HK-2 (cell line): ENCODE measurements at regions not wholly inside any gene's neighbourhood (a gene's known extent, or its start where the extent isn't known, plus 50 kb on each side); places are given as distances from the start of the nearest gene placed in this dataset.
A peak's percentile ranks its signal among the peaks of the same experiment; 100 is the strongest.
"Not testable (repeated sequence)": the region's sequence is repeated elsewhere in the genome, so short reads cannot be mapped to it uniquely, and the experiment has no call there.

Experiments
- DNase-seq: peaks from one replicate; pipeline ENCODE4 v3.0.0-alpha.2; 2018; ENCODE audit not compliant: unreplicated experiment

DNA sequence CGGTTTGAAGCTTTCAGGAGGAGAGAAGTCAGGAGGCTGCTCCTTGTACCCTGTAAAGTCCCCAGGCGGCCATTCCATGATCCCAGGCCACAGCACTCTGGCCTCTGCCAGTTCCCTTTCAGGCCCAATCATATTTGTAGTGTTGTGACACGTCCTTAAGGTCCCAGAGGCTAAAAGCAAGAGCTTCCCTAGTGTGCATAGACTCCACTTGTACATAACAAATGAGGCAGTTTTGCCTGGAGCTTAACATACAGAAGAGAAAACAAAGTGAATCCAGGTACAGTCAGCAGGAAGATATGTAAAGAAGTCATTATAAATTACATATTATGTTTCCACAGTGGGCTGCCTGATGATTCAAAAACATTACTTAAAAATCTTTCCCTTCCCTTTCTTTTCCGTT lies 81.1 kb upstream of the RPH3A start:
- no peak for DNase-seq

DNA sequence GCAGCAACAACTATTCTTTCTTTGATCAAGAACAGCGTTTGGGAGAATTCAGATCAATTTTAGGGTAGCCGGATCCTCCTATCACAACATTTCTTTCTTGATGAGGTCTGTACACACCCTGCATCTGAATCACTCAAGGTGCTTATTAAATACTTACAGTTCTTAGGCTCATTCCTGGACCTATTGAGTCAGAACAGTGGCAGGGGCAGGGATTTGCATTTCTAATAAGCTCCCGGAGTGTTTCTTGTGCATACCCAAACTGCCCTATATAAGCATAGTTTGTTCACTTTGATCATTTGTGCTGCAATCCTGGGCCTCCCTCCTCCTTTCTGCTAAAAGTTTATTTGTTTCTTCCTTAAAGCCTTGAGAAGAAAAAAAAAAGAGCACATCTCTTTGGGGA lies 80.5 kb upstream of the RPH3A start:
- no peak for DNase-seq

GRCh38 chr12:112711507-112711906 lies 80.0 kb upstream of the RPH3A start:
- no peak for DNase-seq

GRCh38 chr12:112712751-112713150 lies 78.8 kb upstream of the RPH3A start:
- not testable (repeated sequence) for DNase-seq

DNA sequence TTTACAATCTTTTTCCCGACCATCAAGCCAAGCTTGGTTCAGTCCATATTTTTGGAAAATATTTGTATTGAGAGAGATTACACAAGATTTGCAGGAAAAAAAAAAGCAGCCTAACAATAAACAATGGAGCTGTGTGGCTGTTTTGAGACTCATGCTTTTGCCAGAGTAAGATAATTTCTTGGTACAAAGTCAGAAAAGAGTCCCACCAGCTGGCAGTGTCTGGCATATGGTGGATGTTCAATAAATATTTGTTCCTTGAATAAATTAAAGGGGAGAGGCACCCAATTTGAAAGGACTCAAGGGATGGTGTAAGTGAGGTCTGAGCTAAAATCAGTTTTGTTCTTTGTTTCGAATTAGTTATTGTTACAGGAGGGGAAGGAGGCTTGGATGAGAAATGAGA lies 78.1 kb upstream of the RPH3A start:
- no peak for DNase-seq

DNA sequence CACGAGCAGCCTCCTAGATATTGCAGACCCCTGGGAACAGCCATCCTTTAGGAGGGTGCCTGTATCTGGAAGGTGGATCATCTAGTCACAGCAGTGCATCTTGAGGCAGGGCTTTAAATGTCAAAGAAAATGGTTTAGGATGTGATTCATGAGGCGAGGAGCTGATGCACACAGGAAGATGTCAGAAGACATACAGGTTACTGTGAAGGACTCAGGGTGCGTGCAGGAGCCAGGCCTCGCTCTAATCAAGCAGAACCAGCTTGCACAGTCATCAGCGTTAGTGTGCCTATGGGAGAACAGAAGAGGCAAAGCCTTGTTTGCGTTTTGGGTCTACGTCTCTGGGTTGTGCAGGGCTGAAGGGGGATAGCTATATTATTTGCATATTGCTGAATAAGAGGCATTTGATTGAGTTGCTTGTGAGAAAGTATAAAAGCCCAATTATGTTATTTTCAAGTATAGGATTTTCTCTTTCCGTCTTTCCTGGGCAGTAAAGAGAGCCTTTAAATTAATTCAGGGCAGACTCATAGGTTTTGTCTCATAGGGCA lies 77.3 kb upstream of the RPH3A start:
- peak; percentile 33 for DNase-seq

DNA sequence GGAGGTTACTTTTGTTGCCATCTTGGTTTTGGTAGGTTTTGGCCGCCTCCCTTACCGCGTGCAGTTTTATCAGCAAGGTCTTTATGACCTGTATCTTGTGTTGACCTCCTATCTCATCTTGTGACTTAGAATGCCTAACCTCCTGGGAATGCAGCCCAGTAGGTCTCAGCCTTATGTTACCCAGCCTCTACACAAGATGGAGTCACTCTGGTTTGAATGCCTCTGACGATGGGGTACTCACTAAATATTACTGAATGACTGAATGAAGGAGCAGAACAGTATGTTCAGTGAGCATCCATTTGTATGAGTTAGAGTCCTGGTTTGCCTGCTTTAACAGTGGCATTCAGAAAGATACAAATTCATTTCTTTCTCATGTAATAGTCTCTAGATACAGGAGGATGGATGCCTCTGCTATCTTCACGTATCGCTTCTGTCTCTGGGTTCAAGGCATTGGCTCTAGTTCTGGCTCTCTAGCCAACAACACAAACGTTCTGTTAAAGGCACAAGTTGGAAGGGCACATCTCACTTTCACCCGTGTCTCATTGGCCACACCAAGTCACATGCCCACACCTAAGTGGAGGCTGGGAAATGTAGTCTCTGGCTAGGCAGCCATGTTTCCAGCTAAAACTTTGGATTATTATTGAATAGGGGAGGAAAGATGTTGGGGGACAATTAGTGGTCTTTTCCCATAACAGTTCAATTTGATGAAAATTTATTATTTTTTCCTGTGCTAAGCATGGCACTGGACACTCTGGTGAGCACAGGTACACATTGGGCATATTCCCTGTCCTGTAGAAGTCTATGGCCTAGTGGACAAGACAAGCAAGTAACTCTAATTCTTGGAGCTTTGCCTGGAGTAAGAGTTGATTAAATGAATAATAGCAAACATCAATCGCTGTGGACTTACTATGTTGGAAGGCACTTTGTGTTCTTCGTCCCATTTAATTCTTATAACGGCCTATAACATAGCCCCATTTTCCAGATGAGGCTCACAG lies 75.2 kb upstream of the RPH3A start:
- no peak for DNase-seq

DNA sequence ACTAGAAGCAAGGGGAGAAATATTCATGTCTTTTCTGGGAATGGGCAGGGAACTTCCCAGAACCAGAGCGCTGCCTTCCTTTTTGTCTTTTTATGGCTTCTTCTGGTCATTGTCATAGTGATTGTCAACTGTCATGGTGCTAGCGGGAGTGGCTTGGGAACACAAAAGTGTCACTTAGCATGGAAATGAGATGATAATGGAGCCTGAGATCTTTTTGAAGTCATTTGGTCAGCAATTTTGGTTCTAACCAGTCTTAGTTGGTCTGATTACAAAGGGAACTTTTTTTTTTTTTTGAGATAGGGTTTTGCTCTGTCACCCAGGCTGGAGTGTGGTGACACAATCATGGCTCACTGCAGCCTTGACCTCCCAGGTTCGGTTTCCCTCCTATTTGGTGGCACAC lies 62.7 kb upstream of the RPH3A start:
- no peak for DNase-seq

GRCh38 chr12:112734859-112735695 lies 56.5 kb upstream of the RPH3A start:
- no peak for DNase-seq

DNA sequence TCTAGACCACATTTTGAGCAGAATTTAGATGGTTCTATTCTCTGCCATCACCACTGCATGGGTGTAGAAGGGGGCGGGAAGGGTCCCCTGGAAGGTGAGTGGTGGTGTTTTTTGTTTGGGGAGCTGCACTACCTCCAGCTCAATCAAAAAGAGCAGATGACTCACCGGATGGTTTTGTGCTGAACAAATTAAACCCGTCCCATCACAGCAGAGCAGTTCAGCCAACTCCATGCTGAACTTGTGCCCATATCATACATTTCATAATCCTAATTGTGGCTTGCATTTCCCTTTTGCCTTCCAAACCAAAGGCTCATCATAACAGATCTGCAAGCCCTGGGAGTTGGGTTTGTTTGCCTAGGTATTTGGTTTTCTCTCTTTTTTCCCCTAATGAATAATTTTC lies 53.0 kb upstream of the RPH3A start:
- no peak for DNase-seq

GRCh38 chr12:112740387-112740934 lies 51.1 kb upstream of the RPH3A start:
- DNase-seq: no peak

GRCh38 chr12:112741106-112741505 lies 50.4 kb upstream of the RPH3A start:
- no peak for DNase-seq
